ENCODE measurements at regions not wholly inside any gene's neighbourhood (a gene's known extent, or its start where the extent isn't known, plus 50 kb on each side); places are given as distances from the start of the nearest gene placed in this dataset.

GRCh38 chr15:100737214-100737613, 134.8 kb downstream of the ASB7 start:
- no peak for DNase-seq

GRCh38 chr15:100738614-100739013, 136.2 kb downstream of the ASB7 start:
- no peak for DNase-seq

GRCh38 chr15:100740138-100740537, 137.7 kb downstream of the ASB7 start:
- no peak for DNase-seq

- no peak for DNase-seq
These were observed 128.0 kb upstream of the ALDH1A3 start for GRCh38 chr15:100751585-100751984.

- DNase-seq: no peak
These were observed 126.1 kb upstream of the ALDH1A3 start for GRCh38 chr15:100753503-100753902.

- DNase-seq: no peak
These were observed 122.0 kb upstream of the ALDH1A3 start for GRCh38 chr15:100757661-100758060.

- no peak for DNase-seq
These were observed 121.1 kb upstream of the ALDH1A3 start for GRCh38 chr15:100758555-100758954.

- no peak for DNase-seq
These were observed 120.5 kb upstream of the ALDH1A3 start for GRCh38 chr15:100759106-100759505.

- DNase-seq: no peak
These were observed 119.8 kb upstream of the ALDH1A3 start for GRCh38 chr15:100759698-100760356.

- DNase-seq: no peak
These were observed 119.2 kb upstream of the ALDH1A3 start for GRCh38 chr15:100760357-100760903.

- DNase-seq: no peak
These were observed 118.2 kb upstream of the ALDH1A3 start for GRCh38 chr15:100761290-100761935.

GRCh38 chr15:100762289-100762688, 117.3 kb upstream of the ALDH1A3 start:
- DNase-seq: no peak

GRCh38 chr15:100762913-100763834, 116.5 kb upstream of the ALDH1A3 start:
- no peak for DNase-seq

- no peak for DNase-seq
These were observed 115.5 kb upstream of the ALDH1A3 start for GRCh38 chr15:100763835-100764750.

- DNase-seq: no peak
These were observed 114.7 kb upstream of the ALDH1A3 start for GRCh38 chr15:100764778-100765466.

GRCh38 chr15:100765467-100766241, 114.0 kb upstream of the ALDH1A3 start:
- DNase-seq: no peak

- DNase-seq: no peak
These were observed 113.2 kb upstream of the ALDH1A3 start for GRCh38 chr15:100766243-100767000.

GRCh38 chr15:100767001-100767825, 112.4 kb upstream of the ALDH1A3 start:
- DNase-seq: no peak

GRCh38 chr15:100768501-100768931, 111.1 kb upstream of the ALDH1A3 start:
- no peak for DNase-seq

Data from cerebellar nuclear complex (tissue), 1 donor.